Lower leg skin (tissue), 3 donors: ENCODE measurements at regions not wholly inside any gene's neighbourhood (a gene's known extent, or its start where the extent isn't known, plus 50 kb on each side); places are given as distances from the start of the nearest gene placed in this dataset.

Source experiments
- POLR2A ChIP-seq, 2 donors: fragments of 450-650 bp; IDR thresholded peaks; one replicate each; pipeline ENCODE4 v1.6.1; 2016 to 2017; ENCODE audit warnings: antibody characterized with exemption in 2 of 2, mild to moderate bottlenecking in 1 of 2, moderate library complexity in 1 of 2
- TF ChIP-seq, protein P1 (sequence below), 3 donors: fragments of 450-650 bp; IDR thresholded peaks; one replicate each; pipeline ENCODE4 v1.5.1; 2016; ENCODE audit warnings: antibody characterized with exemption in 3 of 3, mild to moderate bottlenecking in 3 of 3, moderate library complexity in 2 of 3

DNA sequence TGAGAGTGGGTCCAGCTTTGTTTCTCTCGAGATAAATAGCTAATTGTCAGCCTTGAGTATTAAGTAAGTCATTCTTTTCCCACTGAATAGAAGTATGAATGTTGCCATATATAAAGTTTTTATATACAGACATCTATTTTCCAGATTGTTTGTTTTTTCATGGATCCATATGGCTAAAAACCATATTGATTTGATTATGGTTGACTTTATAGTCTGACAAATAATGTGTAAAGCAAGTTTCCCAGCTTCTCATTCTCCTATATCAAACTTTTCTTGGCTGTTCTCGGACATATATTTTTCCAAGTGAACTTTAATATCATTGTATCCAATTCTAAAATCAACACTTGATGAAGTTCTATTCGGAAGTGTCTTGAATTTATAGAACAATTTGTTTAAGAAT lies 352.4 kb upstream of the MEOX2 start:
- TF ChIP-seq, protein P1, sequence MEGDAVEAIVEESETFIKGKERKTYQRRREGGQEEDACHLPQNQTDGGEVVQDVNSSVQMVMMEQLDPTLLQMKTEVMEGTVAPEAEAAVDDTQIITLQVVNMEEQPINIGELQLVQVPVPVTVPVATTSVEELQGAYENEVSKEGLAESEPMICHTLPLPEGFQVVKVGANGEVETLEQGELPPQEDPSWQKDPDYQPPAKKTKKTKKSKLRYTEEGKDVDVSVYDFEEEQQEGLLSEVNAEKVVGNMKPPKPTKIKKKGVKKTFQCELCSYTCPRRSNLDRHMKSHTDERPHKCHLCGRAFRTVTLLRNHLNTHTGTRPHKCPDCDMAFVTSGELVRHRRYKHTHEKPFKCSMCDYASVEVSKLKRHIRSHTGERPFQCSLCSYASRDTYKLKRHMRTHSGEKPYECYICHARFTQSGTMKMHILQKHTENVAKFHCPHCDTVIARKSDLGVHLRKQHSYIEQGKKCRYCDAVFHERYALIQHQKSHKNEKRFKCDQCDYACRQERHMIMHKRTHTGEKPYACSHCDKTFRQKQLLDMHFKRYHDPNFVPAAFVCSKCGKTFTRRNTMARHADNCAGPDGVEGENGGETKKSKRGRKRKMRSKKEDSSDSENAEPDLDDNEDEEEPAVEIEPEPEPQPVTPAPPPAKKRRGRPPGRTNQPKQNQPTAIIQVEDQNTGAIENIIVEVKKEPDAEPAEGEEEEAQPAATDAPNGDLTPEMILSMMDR (IDR thresholded peaks at IDR 0.05): no peak
- no peak for TF ChIP-seq POLR2A (IDR thresholded peaks at IDR 0.05)
